ENCODE measurements at regions not wholly inside any gene's neighbourhood (a gene's known extent, or its start where the extent isn't known, plus 50 kb on each side); places are given as distances from the start of the nearest gene placed in this dataset.
"Not testable (repeated sequence)": the region's sequence is repeated elsewhere in the genome, so short reads cannot be mapped to it uniquely, and the experiment has no call there.

DNA sequence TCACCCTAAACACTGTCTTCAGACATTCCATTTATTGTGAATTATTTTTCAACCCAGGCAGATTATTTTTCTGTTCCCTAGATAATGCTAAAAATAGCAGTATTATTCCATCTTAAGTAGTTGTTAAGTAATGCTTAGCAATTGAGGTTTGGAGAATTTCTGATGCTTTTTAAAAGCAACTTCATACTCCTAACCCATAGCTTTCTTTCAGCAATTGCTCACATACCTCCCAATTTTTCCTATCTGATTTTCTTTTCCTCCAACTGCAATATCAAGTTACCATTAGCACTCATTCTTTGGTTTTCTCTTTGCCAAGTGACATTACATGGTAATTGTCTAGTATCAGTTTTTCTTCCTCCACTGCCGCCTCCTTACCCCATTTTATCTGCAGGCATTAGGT, 104.7 kb downstream of the GPR85 start:
- no peak for DNase-seq

DNA sequence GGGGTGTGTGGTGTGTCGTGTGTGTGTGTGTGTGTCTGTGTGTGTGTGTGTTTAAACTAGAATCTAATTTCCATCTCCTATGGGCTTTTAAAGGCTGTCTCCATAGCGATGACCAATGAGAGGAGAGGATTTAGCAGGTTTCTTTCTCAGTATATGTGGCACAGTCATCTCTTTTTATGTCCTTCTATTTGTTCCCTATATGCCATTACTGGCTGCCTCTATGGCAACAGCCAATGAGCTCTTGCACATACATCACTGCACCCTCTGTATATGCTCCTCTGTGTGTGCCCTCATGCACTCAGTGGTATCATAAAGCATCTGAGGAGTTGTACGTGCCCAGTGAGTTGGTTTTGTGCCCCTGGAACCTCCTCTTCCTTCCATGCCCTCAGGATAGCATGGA, 107.6 kb downstream of the GPR85 start:
- DNase-seq, result not testable (repeated sequence)

DNA sequence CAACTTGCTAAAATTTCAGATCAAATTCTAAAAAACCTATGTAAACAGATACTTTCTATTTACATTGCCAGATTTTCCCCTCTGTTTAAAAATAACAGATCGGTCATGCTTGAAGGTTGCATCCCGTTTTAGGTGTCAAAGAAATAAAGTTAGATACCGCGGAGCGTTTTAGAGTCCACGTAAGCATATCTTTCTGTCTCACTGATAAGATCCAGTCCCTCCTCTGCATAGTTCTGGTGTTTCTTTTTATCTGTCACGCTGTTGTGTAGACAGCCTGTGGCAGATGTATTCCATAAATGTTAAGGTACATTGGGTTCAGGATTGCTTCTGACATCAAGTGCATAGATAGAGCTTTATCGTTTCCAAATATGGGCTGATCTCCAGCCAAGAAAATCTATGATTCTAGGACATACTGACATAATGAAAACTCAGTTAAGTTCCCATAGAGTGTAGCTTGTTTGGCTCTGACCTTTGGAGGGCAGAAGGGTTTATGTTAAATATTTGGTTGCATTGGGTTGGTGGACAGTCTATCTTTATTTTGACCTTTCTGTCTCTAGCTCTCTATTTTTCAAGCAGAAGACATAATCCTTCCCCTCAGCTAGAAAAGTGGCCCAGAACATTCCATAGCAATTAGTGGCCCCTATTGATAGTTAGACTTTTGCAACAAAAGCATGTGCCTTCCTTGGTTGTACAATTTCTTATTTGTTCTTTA, 109.2 kb downstream of the GPR85 start:
- not testable (repeated sequence) for DNase-seq

DNA sequence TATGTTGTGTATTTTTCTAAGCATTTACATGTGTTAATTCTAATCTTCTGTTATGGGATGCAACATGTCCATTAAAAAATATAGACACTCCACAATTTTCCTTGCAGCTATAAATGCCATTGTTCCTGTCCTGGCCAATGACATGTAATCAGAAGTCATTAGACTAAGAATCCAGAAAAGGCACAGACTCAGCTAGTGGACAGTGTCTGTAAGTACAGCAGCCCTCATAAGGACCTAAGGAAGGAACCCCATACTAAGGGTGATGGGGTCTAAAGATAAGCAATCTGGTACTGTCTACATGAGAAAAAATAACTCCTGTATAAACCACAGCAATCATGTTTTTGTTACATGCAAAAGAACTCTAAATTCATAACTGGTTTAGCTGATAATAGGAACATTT, 115.9 kb downstream of the GPR85 start:
- no peak for DNase-seq

DNA sequence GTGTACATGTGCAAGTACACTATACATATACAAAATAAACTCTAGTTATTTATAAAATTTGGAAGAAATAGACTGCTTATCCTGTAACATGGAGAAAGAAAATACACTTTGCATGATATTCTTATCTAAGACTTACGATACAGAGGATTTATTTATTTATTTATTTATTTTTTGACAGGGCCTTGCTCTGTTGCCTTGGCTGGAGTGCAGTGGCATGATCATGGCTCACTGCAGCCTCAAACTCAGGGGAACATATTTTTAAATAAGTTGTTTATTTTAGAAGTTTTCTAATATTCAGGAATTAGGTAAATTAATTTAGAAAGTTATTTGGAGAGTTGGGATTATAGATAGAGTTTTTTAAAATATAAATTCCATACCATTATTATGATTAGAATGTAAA, 116.7 kb downstream of the GPR85 start:
- DNase-seq, result no peak

DNA sequence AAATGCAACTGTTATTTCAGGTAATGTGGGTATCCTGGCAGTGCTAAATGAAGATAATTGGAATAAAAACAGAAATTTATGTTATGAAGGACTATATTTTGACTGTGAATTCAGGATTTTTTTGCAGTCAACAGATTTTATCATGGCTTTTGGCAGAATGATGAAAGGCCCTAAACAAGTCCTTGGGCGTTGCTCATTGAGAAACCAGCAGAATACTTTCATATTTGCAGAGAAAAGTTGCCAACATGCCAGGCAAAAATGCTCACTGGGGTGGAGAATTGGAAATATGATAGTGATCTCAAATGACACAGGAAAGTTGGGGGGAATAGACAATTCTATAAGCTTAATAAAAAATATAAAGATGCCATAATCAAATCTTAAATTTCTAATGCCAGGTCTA, 121.1 kb downstream of the GPR85 start:
- DNase-seq, result no peak

DNA sequence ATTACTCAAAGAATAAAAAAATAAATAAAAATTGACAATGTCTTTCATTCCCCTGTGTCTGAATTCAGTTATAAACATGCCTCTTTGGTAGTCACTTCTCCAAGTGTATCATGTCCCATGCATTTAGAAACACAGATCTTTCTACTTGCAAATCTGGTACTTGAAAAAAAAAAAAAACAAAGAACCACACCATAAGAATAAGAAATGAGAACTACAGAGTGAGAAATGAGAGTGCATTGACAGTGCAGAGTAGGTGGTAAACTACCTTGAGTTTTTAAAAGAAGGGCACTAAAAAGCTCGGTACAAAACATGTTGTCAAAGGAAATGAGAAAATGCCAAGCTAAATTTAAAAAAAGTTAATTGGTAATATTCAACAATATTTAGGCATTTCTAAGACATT, 123.0 kb downstream of the GPR85 start:
- no peak for DNase-seq

DNA sequence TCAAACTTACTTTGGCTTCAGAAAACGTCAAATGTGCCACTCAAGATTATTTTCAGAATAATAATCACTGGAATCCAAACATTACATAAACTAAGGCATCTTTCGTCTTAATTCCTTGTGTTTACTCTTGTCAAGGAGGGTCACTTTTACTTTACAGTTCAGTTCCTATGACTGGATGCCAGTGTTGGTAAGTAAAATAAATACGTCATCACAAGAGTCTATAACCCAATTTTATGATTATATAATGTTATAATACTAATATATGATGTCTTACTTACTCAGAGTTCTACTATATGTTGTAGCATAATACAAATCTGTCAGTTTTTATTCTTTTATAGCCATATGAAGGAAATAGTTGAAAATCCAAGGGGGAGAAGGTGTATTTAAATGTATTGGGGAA, 123.8 kb downstream of the GPR85 start:
- no peak for DNase-seq

DNA sequence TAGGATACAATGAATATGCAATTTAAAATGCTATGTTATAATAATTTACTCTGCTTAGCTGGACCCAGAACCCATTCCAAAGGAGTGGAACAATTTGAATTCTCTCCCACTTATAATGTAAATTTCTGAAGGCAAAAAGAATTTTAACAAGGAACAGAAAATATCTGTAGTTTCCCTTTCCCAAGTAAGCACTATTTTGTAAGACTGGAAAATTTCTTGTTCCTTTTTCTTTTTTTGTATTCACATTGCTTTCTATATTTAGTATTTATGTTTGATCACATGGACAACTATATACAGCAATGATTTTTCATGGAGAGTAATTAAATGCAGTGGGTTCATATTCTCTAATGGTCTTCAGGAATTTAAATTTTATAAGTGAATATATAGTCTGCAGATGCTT, 127.4 kb downstream of the GPR85 start:
- DNase-seq, result no peak

DNA sequence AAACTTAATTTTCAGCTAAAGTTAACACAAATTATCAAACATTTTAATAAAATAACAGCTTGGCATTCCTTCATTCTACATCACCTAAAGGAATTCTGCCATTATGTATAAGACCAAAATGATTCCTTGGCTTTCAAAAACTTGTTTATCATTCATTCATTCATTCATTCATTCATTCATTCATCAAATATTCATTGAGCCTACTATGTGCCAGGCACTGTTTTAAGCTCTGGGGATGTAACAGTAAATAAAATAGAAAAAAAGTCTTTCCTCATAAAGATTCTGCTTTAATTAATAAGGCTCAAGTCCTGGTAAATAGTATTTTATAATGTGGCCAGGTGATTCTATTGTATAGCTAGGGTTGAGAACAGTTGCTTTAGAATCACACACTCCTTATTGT, 127.9 kb downstream of the GPR85 start:
- DNase-seq, result no peak

DNA sequence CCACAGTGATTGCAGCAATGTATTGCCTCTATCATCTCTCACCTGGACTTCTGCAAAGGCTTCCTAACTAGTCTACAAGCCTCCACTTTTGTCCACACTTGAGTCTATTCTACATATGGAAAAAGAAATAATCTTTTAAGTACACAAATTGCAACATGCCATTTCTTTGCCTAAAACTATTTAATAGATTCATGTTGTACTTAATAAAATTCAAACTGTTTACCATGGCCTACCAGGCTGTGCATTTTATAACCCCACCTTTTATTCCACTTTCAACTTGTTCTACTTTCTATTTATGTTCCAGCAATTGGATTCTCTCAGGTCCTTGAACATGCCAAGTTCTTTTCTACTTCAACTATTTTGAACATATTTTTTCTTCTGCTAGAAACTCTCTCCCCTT, 128.7 kb downstream of the GPR85 start:
- no peak for DNase-seq

DNA sequence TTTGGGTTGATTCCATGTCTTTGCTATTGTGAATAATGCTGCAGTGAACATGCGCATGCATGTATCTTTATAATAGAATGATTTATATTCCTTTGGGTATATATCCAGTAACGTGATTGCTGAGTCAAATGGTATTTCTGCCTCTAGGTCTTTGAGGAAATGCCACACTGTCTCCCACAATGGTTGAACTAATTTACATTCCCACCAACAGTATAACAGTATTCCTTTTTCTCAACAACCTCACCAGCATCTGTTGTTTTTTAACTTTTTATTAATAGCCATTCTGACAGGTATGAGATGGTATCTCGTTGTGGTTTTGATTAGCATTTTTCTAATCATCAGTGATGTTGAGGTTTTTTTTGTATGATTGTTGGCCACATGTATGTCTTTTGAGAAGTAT, 133.6 kb downstream of the GPR85 start:
- not testable (repeated sequence) for DNase-seq

DNA sequence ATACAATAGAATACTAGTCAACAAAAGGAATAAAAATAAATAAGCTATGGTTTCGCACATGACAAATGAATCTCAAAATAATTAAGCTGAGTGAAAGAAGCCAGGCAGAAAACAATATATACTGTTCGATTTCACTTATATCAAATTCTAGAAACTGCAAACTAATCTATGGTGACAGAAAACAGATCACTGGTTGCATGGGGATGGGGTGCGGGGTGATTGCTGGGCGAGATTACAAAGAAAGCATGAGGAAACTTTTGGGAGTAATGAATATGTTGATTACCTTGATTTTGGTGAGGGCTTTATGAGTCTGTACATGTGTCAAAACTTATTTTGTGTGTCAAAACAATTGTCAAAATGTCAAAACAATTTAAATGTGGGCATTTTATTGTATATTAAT, 135.6 kb downstream of the GPR85 start:
- no peak for DNase-seq

DNA sequence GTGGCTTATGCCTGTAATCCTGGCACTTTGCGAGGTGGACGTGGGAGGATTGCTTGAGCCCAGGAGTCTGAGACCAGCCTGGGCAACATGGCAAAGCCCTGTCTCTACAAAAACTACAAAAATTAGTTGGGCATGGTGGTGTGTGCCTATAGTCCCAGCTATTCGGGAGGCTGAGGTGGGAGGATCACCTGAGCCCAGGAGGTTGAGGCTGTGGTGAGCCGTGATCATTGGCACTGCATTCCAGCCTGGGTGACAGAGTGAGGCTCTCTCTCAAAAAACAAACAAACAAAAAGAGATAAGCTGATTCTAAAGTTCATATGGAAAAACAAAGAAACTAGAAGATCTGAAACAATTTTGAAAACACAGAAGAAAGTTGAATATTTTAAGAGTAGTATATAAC, 136.9 kb downstream of the GPR85 start:
- DNase-seq, result not testable (repeated sequence)

DNA sequence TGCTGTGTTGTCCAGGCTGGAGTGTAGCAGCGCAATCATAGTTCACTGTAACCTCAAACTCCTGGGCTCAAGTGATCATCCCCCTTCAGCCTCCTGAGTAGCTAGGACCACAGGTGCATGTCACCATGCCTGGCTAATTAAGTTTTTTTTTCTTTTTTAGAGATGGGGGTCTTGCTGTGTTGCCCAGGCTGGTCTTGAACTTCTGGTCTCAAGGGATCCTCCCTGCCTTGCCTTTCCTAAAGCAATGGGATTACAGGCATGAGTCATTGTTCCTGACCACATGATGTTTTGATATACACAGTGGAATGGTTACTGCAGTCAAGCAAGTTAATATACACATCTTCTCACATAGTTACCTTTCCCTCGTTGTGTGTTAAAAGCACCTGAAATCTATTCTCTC, 140.3 kb downstream of the GPR85 start:
- no peak for DNase-seq

DNA sequence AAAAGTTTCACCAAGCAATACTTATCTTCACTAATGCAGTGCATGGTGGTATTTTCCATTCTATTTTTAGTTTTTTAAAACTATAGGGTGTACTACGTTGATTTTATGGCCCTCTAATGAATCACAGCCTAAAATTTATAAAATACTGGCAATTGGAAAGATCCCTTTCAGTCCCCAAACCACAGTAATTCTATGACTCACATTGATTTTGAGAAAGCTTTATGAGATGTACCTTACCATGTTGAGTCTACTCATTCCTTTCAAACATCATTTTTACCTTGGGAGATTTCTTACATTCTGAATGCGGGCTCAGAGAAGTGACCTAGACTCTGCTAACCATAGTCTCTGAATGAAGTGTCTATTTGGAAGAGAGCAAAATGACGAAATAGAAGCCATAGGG, 141.6 kb downstream of the GPR85 start:
- DNase-seq, result no peak

DNA sequence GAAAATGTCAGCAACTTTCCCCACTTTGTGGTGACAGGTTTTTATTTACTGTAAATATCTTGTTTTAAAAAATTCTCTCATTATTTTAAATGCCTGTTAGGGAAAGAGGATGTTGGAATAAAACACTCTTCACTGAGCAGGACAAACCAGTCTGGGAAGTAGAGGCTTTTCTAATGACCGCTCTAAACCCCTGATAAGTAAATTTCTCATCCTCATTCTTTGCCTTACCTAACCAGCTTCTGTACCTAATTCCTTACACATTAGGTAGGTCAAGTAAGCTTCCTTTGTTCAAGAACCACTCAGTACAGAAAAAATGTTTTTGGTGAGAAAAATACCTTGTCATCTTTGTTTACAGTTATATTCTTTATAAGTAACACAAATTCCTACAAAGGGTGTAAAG, 143.6 kb downstream of the GPR85 start:
- DNase-seq, result no peak

DNA sequence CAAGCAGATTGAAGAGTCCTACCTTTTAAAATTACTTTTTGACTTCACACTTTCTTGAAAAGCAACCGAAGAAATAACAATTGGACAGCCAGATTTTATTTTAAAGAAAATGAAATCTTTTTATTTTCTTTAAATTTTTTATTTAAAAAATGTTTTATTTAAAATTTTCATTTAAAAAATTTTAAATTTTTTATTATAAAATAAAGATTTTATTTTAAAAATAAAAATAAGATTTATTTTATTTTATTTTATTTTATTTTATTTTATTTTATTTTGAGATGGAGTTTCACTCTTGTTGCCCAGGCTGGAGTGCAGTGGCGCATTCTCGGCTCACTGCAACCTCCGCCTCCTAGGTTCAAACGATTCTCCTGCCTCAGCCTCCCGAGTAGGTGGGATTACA, 144.5 kb downstream of the GPR85 start:
- DNase-seq, result not testable (repeated sequence)

DNA sequence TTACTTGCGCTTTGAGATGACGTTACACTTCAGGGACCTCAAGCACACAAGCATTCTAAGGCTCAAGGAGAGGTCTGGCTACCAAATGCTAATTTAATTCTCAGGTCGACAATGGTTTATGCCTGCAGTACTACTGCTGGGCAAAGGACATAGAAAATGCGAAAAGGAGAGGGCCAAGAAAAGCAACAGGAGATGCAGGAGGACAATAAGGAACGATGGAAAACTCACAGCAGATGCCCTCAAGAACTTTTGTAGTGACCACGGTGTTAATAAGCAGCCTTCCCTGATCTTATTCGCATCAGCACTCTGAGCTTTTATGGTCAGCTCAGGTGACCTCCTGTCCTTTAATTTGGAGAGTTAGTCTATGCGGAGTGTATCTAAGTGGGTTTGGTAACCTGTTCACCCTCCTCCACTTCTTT, 146.3 kb downstream of the GPR85 start:
- no peak for DNase-seq

DNA sequence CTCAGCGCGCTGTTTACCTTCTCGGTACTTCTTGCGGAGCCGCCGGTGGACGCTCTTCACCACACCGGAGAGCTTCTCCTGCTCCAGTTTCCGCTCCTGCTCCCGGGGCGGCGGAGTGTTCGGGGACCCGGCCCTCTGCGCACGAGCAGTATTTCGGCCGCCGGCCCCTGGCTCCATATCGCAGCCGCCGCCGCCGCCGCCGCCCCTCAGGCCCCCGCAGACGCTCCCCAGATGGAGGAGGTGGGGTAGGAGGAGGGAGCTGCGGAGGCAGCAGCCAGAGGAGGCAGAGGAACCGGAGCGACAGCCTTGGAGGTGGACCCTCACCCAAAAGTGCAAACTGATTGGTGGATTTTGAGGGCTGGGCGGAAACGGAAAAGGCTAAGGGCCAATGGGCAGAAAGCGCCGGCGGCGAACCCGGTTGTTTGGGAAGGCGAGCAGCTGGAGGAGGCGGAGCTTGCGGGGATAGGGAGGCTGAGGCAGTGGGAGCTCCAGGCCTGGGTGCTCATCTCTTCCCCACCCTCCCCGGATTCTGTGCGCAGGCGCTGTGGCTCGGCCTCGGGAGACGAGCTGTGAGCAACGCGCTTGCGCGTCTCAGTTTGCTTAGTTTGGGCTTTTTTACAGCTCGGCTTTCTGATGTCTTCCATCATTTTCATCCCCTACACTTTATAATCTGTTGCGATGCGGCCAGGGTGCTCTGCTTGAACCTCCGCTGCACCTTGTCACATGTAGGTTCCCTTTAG, 146.9 kb downstream of the GPR85 start:
- peak; percentile 100 for DNase-seq

DNA sequence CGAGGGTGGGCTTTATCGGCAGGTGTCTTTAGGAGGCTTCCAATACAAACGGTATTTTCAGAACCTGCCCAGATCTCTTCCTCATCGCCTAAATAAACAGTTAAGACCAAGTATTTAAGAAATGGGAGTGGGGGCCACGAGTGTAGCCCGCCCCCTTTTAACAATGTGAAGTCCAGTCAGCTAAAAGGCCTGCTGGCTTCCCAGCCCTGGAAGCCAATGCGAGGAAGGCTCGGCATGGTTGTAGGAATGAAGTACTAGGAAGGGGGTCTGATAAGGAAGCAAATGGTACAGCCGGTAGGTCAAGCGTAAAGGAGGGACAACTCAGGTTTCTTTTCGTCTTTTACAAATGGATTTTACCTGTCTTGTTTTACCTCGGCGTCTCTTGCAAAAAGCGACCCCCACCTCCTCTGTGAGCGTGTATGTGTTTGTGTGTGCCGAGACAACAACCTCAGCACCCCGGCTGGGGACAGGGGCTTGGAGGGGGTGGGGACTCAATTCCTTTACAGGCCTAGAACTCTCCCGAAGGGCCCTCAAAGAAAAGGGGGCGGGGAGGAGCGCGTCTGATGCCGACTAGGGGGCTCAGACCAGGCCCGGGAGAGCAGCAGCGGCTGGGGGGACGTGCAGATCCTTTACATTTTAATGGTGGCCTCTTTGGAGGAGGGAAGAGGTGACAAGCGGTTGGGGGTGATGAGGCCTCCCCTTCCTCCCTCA, 147.6 kb downstream of the GPR85 start:
- peak; percentile 44 for DNase-seq

DNA sequence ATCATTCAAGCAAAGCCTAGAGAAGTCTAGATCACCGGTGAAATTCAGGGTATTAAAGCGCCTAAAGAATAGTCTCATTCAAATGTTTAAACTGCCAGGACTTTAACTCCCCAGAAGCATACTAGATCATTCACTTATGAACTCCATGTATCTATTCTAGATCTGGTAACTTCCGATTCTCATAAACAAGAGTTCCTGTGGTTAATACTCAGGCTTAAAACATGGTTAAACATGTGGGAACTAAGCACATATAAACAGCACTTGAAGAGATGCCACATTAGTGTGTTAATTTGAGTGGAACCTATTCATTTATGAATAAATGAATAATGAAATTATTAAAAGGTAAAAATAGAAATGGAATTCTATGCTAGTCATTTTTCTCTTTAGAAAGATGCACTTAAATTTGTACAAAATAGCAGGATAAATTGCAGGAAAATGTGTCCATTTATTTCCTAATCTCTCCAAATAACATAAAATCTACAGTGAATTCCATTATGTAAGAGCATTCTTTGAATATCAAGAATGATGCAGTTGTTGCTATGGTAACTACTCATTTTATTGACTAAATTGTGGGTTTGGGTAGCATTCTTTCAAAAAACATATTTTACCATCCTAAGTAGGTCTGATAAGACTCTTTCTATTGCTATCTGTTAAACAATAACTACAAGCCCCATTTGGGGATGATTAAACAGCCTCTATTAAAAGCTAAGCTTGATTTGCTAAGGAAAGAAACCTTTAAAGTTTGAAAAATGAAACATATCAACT, 147.6 kb upstream of the TMEM168 start:
- DNase-seq, result no peak

DNA sequence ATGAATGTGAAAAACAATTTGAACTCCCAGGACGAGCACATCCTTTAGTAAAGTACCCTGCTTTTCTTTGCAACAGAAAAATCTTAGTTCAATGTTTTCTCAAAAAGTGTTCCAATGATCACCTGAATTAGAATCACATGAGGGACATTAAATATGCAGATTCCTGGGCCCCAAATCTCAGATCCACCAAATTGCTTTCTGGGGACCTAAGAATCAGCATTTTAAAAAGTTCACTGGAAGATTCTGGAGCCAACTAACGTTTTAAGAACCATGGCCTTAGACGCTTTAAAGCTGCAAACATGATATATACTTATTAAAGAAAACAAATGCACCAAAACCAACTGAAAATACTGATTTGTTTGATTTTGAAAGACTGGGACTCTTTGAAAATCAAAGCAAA, 143.4 kb upstream of the TMEM168 start:
- DNase-seq, result no peak
